K562 (cell line): ENCODE measurements at regions not wholly inside any gene's neighbourhood (a gene's known extent, or its start where the extent isn't known, plus 50 kb on each side); places are given as distances from the start of the nearest gene placed in this dataset.
"Not testable (repeated sequence)": the region's sequence is repeated elsewhere in the genome, so short reads cannot be mapped to it uniquely, and the experiment has no call there.

Experiments used
- BACH1 ChIP-seq: fragments of 200-800 bp; sonication (Bioruptor generic); IDR thresholded peaks from 2 replicates; pipeline ENCODE4 v1.6.1; 2016; ENCODE audit warnings: missing genetic modification characterization, missing compliant biosample characterization
- CTBP1 ChIP-seq: fragments of 450-650 bp; IDR thresholded peaks from 2 replicates; pipeline ENCODE4 v1.6.1; 2016; ENCODE audit warnings: borderline replicate concordance
- EP300 ChIP-seq: IDR thresholded peaks from 2 replicates; pipeline ENCODE4 v1.6.1; 2012; ENCODE audit warnings: low read length, improper control_type of control experiment
- JUND ChIP-seq, 2 experiments: IDR thresholded peaks; 2 replicates in 1 of 2; 3 replicates in 1 of 2; pipeline ENCODE4 v1.6.1; 2011; ENCODE audit warnings: borderline replicate concordance in 2 of 2, low read depth in 2 of 2, low read length in 2 of 2, improper control_type of control experiment in 1 of 2, missing biosample characterization in 1 of 2, missing genetic modification characterization in 1 of 2, missing genetic modification reagents in 1 of 2
- MAZ ChIP-seq, 2 experiments: fragments of 450-650 bp in 1 of 2; sonication (generic) in 1 of 2; formaldehyde crosslinking; IDR thresholded peaks in 1 of 2; conservative IDR thresholded peaks in 1 of 2; 2 replicates each; pipeline versions ENCODE4 v1.4.0 to v1.5.0; 2020; ENCODE audit warnings: mild to moderate bottlenecking in 1 of 2, missing genetic modification reagents in 1 of 2
- MTA3 ChIP-seq: fragments of 450-650 bp; formaldehyde crosslinking; IDR thresholded peaks from 2 replicates; pipeline ENCODE4 v1.6.1; 2017; ENCODE audit warnings: mild to moderate bottlenecking, borderline replicate concordance
- NFIC ChIP-seq: fragments of 450-650 bp; IDR thresholded peaks from 2 replicates; pipeline ENCODE4 v1.6.1; 2017; ENCODE audit warnings: mild to moderate bottlenecking, inconsistent platforms
- NR2C1 ChIP-seq, 2 experiments: fragments of 450-650 bp; IDR thresholded peaks; 2 replicates each; pipeline ENCODE4 v1.6.1; 2017; ENCODE audit warnings: mild to moderate bottlenecking in 2 of 2, antibody characterized with exemption in 1 of 2, inconsistent platforms in 1 of 2, missing compliant biosample characterization in 1 of 2, missing genetic modification characterization in 1 of 2
- NR2C2 ChIP-seq, 2 experiments: fragments of 200-800 bp in 1 of 2; sonication (Bioruptor generic) in 1 of 2; sonication (generic) in 1 of 2; formaldehyde crosslinking in 1 of 2; IDR thresholded peaks; 2 replicates each; pipeline versions ENCODE4 v1.6.1 to v1.8.0; 2016 to 2022; ENCODE audit warnings: mild to moderate bottlenecking in 1 of 2, missing compliant biosample characterization in 1 of 2, missing genetic modification characterization in 1 of 2, missing genetic modification reagents in 1 of 2
- NRF1 ChIP-seq, 2 experiments: fragments of 450-650 bp; IDR thresholded peaks in 1 of 2; conservative IDR thresholded peaks in 1 of 2; 2 replicates each; pipeline ENCODE4 v1.6.1; 2014; ENCODE audit warnings: mild to moderate bottlenecking in 2 of 2
- SMAD4 ChIP-seq: fragments of 250-450 bp; sonication (Bioruptor Pico); conservative IDR thresholded peaks from 2 replicates; pipeline ENCODE4 v1.8.0; 2021; ENCODE audit warnings: inconsistent platforms, mild to moderate bottlenecking, moderate library complexity
- SMARCB1 ChIP-seq: IDR thresholded peaks from 2 replicates; pipeline ENCODE4 v1.6.1; 2011; ENCODE audit warnings: improper control_type of control experiment, low read depth; ENCODE audit not compliant: insufficient read length
- TAF1 ChIP-seq: IDR thresholded peaks from 2 replicates; pipeline ENCODE4 v1.6.1; 2011; ENCODE audit warnings: mild to moderate bottlenecking, low read length, moderate library complexity; ENCODE audit not compliant: insufficient read depth, control insufficient read depth, severe bottlenecking; ENCODE audit errors: extremely low read depth
- ZBTB17 ChIP-seq: fragments of 450-650 bp; formaldehyde crosslinking; IDR thresholded peaks from 2 replicates; pipeline ENCODE4 v1.4.0; 2020; ENCODE audit warnings: mild to moderate bottlenecking
- ZNF589 ChIP-seq: fragments of 200-800 bp; sonication (Bioruptor generic); IDR thresholded peaks from 2 replicates; pipeline ENCODE4 v1.6.1; 2016; ENCODE audit warnings: low read depth, missing genetic modification characterization, missing compliant biosample characterization
- TF ChIP-seq, protein P1 (sequence below): IDR thresholded peaks from 2 replicates; pipeline ENCODE4 v1.6.1; 2012; ENCODE audit warnings: low read depth, low read length, improper control_type of control experiment, borderline replicate concordance
- TF ChIP-seq, protein P2 (sequence below): fragments of 450-650 bp; conservative IDR thresholded peaks from 2 replicates; pipeline ENCODE4 v1.6.1; 2016; ENCODE audit warnings: missing genetic modification characterization, low read depth, mild to moderate bottlenecking, missing compliant biosample characterization, moderate library complexity

DNA sequence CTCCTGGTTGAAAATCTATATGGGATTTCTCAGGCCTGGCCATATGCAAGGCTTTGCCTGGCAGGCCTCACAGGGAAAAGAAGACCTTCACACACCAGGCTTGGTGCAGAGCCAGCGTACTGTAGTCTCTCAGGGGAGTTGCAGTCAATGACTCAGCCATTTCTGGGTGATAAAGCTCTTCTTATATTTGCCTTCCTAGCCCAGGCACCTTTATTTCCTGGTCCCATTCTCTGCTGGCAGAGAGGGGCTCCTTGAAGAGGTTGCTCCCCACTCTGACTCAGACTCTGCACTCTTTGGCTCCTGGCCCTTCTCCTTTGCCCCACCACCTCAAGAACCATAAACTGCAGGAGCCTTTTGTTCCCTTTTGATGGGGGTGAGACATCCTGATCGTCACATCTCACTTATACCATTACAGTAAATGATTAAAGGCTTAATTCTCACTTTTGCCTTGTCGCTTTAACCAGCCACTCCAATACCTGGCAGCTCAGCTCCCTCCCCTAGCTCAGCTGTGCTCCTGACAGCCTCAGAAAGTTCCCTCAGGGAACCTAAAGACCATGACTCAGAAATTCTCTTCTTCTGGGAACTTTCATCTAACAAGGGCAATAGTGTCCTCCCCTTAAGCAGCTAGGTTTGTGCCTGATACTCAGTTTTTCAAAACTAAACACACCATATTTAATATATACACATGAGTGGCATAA lies 174.0 kb downstream of the AVL9 start (continued):
- TF ChIP-seq JUND (IDR thresholded peaks at IDR 0.05; ENCODE audit: borderline replicate concordance, low read depth, low read length), result peak; percentile 75
- TF ChIP-seq JUND (tag; IDR thresholded peaks at IDR 0.05; ENCODE audit: borderline replicate concordance, low read depth, low read length), result peak; percentile 19; the same call in 1 of the 3 replicates
- TF ChIP-seq, protein P1, sequence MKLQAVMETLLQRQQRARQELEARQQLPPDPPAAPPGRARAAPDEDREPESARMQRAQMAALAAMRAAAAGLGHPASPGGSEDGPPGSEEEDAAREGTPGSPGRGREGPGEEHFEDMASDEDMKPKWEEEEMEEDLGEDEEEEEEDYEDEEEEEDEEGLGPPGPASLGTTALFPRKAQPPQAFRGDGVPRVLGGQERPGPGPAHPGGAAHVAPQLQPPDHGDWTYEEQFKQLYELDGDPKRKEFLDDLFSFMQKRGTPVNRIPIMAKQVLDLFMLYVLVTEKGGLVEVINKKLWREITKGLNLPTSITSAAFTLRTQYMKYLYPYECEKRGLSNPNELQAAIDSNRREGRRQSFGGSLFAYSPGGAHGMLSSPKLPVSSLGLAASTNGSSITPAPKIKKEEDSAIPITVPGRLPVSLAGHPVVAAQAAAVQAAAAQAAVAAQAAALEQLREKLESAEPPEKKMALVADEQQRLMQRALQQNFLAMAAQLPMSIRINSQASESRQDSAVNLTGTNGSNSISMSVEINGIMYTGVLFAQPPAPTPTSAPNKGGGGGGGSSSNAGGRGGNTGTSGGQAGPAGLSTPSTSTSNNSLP, result peak; percentile 71
- not testable (repeated sequence) for TF ChIP-seq NR2C2 (CRISPR knock-in tag; IDR thresholded peaks at IDR 0.05); NR2C1 (IDR thresholded peaks at IDR 0.05)
- TF ChIP-seq NR2C2 (tag; IDR thresholded peaks at IDR 0.05), result peak; percentile 25; the same call in 1 of the 2 replicates
- peak; percentile 88; the same call in 1 of the 2 replicates for TF ChIP-seq ZNF589 (CRISPR knock-in tag)
- TF ChIP-seq NFIC, result peak; percentile 68
- 0 out of 4 replicates have a peak, but pooled peaks of 1 of the 2 experiments have one; percentile 36 for TF ChIP-seq MAZ (CRISPR knock-in tag; conservative IDR thresholded peaks at IDR 0.05 in 1 of 2, IDR thresholded peaks at IDR 0.05 in 1 of 2)
- TF ChIP-seq BACH1 (tag), result peak; percentile 78; the same call in 1 of the 2 replicates
- peak; percentile 54; the same call in 1 of the 2 replicates for TF ChIP-seq MTA3
- 0 out of 4 replicates have a peak, but pooled peaks of 1 of the 2 experiments have one; percentile 14 for TF ChIP-seq NRF1 (conservative IDR thresholded peaks at IDR 0.05 in 1 of 2, IDR thresholded peaks at IDR 0.05 in 1 of 2)
- TF ChIP-seq TAF1, result peak; percentile 43
- peak; percentile 63; the same call in 1 of the 2 replicates for TF ChIP-seq ZBTB17 (CRISPR knock-in tag)
- TF ChIP-seq SMARCB1, result peak; percentile 49
- peak; percentile 62 for TF ChIP-seq SMAD4 (CRISPR knock-in tag)
- TF ChIP-seq NR2C1 (tag; IDR thresholded peaks at IDR 0.05), result 0 out of 2 replicates have a peak, but pooled peaks have one; percentile 10
- TF ChIP-seq EP300, result peak; percentile 12; the same call in 1 of the 2 replicates
- TF ChIP-seq CTBP1, result peak; percentile 37
- TF ChIP-seq, protein P2, sequence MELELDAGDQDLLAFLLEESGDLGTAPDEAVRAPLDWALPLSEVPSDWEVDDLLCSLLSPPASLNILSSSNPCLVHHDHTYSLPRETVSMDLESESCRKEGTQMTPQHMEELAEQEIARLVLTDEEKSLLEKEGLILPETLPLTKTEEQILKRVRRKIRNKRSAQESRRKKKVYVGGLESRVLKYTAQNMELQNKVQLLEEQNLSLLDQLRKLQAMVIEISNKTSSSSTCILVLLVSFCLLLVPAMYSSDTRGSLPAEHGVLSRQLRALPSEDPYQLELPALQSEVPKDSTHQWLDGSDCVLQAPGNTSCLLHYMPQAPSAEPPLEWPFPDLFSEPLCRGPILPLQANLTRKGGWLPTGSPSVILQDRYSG, result peak; percentile 38; the same call in 1 of the 2 replicates
